ENCODE measurements at regions not wholly inside any gene's neighbourhood (a gene's known extent, or its start where the extent isn't known, plus 50 kb on each side); places are given as distances from the start of the nearest gene placed in this dataset.

DNA sequence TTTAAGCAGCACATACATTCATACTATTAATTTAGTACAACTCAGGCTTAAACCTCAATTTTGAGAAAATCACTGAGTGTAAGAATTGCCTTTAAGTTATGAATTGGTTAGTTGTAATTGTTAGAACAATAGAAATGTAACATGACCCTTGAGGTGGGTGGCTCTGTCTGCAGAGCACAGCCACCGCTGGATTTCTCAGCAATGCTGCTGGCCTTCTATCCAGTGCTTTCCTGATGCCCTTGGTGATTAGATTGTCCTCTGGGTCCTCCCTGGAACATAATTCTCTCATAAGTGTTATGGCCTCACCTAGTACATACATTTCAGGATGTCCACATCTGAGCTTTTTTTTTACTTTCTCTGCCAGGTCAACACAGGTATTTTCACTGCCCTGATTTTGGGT is 213.2 kb downstream of the SLC7A11 start:
- DNase-seq (ENCODE audit: low spot score) = no peak

GRCh38 chr4:138021139-138021830 is 220.9 kb downstream of the SLC7A11 start:
- DNase-seq (ENCODE audit: low spot score) = no peak

DNA sequence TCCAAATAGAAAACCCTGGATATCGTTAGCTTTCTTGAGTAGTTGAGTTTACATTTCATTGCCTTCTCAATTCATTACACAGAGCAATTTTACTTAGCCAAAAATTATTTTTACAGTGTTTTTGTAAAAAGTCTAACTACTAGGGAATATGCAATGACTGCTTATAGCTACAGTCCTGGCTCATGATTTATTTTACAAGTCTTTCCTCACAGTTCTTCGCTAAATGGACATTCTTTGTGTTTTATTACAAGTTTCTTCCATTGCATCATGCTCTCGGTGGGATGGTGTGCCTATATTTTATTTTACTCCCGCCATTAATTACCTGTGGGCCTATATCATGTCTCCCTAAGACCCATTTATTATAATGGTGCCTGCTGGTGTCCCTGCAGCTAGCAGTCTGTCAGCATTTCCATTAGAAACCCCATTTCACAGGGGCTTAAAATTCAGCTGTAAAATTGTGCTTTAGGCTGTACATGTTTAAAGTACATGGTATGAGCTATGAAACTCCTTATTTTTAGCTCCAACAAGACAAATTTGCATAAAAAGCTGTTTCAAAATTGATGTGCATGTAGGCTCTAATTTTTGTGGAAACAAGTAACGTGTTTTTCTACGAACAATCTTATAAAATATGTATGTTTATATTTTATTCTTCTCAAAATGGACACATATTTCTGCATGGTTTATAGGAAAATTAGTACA is 227.4 kb downstream of the SLC7A11 start:
- DNase-seq (ENCODE audit: low spot score) = no peak

DNA sequence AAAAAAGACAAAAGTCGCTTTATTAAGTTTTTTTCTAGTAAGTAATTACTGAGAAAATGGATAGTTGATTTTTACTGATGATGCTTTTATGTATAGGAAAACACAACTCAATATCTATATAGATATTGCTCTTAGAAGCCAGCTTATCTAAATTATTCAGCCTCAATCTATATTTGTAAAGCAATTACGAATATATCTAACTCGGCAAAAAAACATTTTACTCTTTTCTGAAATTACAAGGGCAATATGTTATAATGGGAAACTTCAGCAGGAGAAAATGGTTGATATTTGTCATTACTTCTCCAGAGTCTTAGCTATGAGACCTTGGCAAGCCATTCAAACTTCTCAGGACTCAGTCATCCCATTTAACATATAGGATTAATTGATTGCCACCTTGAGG is 228.5 kb downstream of the SLC7A11 start:
- DNase-seq (ENCODE audit: low spot score) = no peak

GRCh38 chr4:138010639-138011038 is 231.5 kb downstream of the SLC7A11 start:
- DNase-seq (ENCODE audit: low spot score) = no peak

- DNase-seq (ENCODE audit: low spot score) = no peak
Measured at GRCh38 chr4:138007572-138007971, 234.6 kb downstream of the SLC7A11 start.

GRCh38 chr4:138005486-138005885 is 236.7 kb downstream of the SLC7A11 start:
- no peak for DNase-seq (ENCODE audit: low spot score)

DNA sequence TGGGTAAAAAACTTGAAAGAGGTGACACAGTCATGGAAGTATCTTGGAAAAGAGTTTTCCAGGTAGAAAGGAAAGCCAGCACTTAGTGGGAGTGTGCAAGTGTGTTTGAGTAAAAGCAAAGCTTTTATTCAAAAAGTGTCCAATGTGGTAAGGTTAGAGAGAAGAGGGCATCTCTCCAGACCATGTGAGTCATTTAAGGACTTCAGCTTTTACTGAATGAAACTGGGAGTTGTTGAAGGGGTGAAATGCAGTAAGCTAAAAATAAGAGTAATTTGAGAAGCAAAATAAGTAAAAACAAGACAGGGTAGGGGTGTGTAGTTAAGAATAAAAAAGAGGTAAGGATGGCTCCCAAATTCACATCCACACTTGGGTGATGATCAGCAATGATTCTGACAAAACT is 238.9 kb downstream of the SLC7A11 start:
- no peak for DNase-seq (ENCODE audit: low spot score)

DNA sequence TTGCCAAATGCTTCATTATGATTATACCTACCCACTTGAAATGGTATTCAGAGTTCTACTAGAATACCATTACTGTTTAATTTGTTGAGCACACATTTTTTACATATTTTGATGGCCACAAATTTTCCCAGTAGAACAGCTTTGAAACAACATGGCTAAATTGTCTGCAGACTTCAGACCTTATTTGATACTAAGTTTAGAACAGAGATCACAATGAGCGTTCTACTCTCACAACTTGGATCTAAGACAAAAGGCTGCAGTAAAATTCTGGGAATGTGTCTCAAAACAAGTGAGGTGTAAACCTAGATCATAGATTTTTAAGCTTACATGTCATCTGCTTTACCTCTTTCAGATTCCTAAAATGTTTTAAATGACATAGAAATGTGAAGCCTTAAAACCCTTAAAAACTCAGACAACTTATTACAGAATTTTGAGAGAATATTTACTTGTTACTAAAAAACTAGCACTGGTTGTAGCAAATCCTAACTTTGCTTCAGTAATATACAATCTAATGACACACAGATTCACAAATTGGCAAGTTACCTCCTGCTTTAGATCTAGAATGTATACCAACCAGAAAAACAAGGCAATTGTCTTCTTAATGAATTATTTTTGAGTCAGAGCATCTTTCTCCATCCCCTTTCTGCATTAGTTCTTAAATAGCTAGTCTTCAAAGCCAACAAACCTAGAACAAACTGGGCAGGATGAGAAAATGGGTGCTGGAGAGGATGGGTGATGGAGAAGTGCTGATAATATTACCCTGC is 243.3 kb downstream of the SLC7A11 start:
- DNase-seq (ENCODE audit: low spot score) = no peak

- DNase-seq (ENCODE audit: low spot score) = no peak
Measured at GRCh38 chr4:137997496-137997895, 244.7 kb downstream of the SLC7A11 start.

- DNase-seq (ENCODE audit: low spot score) = no peak
Measured at GRCh38 chr4:137994853-137995252, 247.3 kb downstream of the SLC7A11 start.

DNA sequence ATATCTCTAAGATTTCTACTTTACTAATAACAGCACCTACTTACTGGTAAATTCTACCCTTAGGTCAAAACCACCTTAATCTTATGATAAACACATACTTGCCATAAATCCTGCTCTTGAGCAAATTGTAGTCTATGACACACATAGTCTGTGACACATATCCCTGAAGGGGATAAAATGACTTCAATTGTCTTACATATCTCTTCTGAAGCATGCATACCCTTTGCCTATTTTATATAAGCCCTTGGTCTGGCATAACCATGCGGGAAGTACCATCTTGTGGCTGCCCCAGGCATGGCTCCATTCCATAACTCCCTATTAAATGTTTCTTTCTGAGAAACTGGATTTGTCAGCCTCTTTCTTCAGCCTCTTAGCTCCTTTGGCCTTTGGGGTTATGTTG is 248.9 kb downstream of the SLC7A11 start:
- DNase-seq (ENCODE audit: low spot score) = no peak

GRCh38 chr4:137981277-137981676 is 260.9 kb downstream of the SLC7A11 start:
- no peak for DNase-seq (ENCODE audit: low spot score)

GRCh38 chr4:137980641-137981040 is 261.5 kb downstream of the SLC7A11 start:
- DNase-seq (ENCODE audit: low spot score) = no peak

- DNase-seq (ENCODE audit: low spot score) = no peak
Measured at GRCh38 chr4:137979938-137980337, 262.2 kb downstream of the SLC7A11 start.

GRCh38 chr4:137968956-137969678 is 273.0 kb downstream of the SLC7A11 start:
- DNase-seq (ENCODE audit: low spot score) = no peak

GRCh38 chr4:137967480-137968190 is 274.5 kb downstream of the SLC7A11 start:
- DNase-seq (ENCODE audit: low spot score) = no peak

- no peak for DNase-seq (ENCODE audit: low spot score)
Measured at GRCh38 chr4:137966504-137966903, 275.6 kb downstream of the SLC7A11 start.

GRCh38 chr4:137961051-137961438 is 281.1 kb downstream of the SLC7A11 start:
- DNase-seq (ENCODE audit: low spot score) = no peak

DNA sequence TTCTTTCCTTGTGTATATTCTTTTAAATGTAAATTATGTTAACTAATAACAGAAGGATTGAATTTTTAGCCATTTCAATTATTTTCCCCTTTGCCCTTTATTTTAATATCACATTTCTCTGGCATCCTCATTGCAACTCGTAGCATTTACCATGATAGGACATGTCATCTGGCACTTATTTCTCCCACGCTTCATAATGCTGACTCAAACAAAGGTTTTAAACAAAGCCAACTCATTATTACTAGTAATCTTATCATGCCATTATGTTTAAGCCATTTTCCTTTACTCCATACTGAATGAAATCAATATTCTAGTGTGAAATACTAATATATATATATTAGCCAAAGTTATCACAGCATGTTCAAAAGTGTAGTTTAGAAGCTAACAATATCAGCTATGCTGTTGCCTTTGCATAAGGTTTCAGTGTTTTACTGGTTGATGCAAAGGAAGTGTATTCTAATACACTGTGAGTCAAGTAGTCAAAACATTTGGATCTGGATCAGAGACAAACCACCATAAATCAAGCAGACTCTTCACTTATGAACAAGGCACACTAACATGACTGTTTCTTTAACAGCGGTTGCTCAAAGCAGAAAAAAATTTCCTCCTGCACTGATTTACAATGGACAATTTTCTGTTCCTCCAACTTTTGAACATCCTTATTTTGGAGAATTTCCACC is 281.6 kb downstream of the SLC7A11 start:
- DNase-seq (ENCODE audit: low spot score) = no peak

- DNase-seq (ENCODE audit: low spot score) = no peak
Measured at GRCh38 chr4:137957806-137958205, 284.3 kb downstream of the SLC7A11 start.

All from ureter (tissue), 1 donor.